Rectal smooth muscle tissue (tissue), 1 donor: ENCODE measurements at regions not wholly inside any gene's neighbourhood (a gene's known extent, or its start where the extent isn't known, plus 50 kb on each side); places are given as distances from the start of the nearest gene placed in this dataset.

ENCODE experiments used
- H3K27ac ChIP-seq: one replicate; pipeline ENCODE4 v1.7.0; 2013; ENCODE audit warnings: low read depth, low read length, inconsistent platforms
- H3K27me3 ChIP-seq: one replicate; pipeline ENCODE4 v1.7.0; 2013; ENCODE audit warnings: low read length; ENCODE audit not compliant: control insufficient read depth, insufficient read depth
- H3K36me3 ChIP-seq: one replicate; pipeline ENCODE4 v1.7.0; 2013; ENCODE audit warnings: low read length; ENCODE audit not compliant: control insufficient read depth, insufficient read depth
- H3K4me1 ChIP-seq: one replicate; pipeline ENCODE4 v1.7.0; 2013; ENCODE audit warnings: low read length; ENCODE audit not compliant: control insufficient read depth, insufficient read depth
- H3K4me3 ChIP-seq: one replicate; pipeline ENCODE4 v1.7.0; 2013; ENCODE audit warnings: low read length
- H3K9ac ChIP-seq: one replicate; pipeline ENCODE4 v1.7.0; 2013; ENCODE audit warnings: low read length

DNA sequence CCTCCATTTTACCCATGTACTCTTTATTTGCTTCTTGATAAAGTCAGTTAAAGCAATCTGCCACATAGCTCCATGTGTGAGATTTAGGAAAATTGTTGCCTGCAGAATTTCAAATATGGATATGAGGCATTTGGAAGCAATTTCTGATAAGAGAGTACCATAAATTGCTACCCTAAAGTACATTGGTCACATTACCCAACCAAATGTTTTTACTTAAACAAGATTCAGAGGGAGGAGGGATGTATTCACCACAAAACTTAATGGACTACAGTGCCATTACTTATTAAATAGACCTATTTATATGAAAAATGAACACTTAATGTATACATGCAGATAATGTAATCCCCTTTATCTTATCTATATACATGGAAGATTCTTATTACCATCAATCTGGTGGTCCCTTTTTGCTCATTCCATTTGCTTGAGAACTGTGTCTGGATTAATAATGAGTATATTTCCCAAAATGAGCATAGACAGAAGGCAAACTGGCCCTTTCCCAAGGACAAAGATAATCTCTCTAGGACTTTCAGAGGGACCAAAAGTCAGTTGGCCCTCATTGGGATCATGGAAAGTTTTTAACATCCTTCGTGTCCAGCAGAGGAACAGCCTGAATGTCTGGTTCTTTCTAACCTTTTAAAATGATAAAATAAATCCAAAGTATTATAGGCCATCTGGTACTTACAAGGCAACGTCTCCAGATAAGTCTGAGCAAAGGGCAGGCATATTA, 526.4 kb downstream of the CBLN4 start:
- H3K4me3 ChIP-seq: no peak overlapping the region
- no peaks in the 10 kb centered on the region for H3K27me3 ChIP-seq
- H3K36me3 ChIP-seq: no peaks in the 10 kb centered on the region
- H3K27ac ChIP-seq: no peak overlapping the region
- no peaks in the 10 kb centered on the region for H3K4me1 ChIP-seq
- no peak overlapping the region for H3K9ac ChIP-seq

DNA sequence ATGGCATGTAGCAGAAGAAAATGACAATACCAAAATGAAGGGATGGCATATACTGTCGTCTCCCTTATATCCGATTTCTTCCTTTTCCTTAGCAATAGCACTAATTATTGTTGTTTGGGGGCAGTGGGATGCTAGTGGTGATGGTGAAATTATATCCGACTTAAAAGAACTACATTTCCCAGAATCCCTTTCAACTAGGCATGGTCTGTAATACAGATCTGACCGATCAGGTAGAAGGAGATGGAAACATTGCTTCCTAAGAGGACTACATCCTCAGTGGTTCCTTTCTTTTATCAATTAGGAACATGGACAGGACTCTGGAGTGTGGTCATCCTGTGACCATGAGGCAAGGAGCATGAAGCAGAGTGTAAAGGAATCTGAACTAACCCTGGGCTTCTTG, 532.6 kb downstream of the CBLN4 start:
- Histone ChIP-seq H3K9ac (no peak overlapping the region), H3K4me3 (no peak overlapping the region), H3K27ac (no peak overlapping the region), H3K36me3 (no peaks in the 10 kb centered on the region), H3K27me3 (no peaks in the 10 kb centered on the region), H3K4me1 (no peaks in the 10 kb centered on the region)

- Histone ChIP-seq H3K27me3 (no peaks in the 10 kb centered on the region), H3K4me3 (no peak overlapping the region), H3K36me3 (no peaks in the 10 kb centered on the region), H3K4me1 (no peaks in the 10 kb centered on the region), H3K9ac (no peak overlapping the region), H3K27ac (no peak overlapping the region)
Observed at GRCh38 chr20:55471052-55472006, 534.0 kb downstream of the CBLN4 start.

DNA sequence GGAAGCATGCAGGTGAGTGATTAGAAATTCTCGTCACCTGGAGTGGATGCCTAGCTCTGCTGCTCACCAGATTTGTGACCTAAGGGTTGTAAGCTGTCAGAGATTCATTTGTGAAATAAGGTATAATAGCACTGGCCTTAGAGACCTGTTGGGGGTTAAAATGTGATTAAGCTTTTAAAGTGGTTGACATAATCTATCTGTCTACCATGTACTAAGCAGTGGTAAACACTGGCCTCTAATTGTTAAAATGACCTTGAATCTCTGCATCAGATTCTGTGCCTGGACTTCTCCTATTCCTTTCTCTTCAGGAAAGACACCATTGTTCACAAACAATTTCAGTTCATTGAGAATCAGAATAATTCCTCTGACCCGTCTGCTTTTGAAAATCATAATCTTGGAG, 536.2 kb downstream of the CBLN4 start:
- no peak overlapping the region for H3K9ac ChIP-seq

DNA sequence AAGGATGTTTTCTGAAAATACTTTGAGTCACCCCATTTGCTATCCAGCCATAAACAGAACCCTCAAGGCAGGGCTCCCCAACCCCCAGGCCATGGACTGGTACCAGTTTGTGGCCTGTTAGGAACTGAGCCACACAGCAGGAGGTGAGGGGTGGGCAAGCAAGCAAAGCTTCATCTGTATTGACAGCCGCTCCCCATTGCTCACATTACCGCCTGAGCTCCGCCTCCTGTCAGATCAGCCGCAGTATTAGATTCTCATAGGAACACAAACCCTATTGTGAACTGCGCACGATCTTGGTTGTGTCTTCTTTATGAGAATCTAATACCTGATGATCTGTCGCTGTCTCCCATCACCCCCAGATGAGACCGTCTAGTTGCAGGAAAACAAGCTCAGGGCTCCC, 543.8 kb downstream of the CBLN4 start:
- Histone ChIP-seq H3K9ac (no peak overlapping the region), H3K27me3 (no peaks in the 10 kb centered on the region), H3K4me3 (no peak overlapping the region), H3K4me1 (no peaks in the 10 kb centered on the region), H3K27ac (no peak overlapping the region), H3K36me3 (no peaks in the 10 kb centered on the region)

More for the DNA sequence above, 536.2 kb downstream of the CBLN4 start:
- no peaks in the 10 kb centered on the region for H3K27me3 ChIP-seq
- no peak overlapping the region for H3K4me3 ChIP-seq
- no peaks in the 10 kb centered on the region for H3K36me3 ChIP-seq
- no peaks in the 10 kb centered on the region for H3K4me1 ChIP-seq
- H3K27ac ChIP-seq: no peak overlapping the region

GRCh38 chr20:55456316-55456940, 548.9 kb downstream of the CBLN4 start:
- Histone ChIP-seq H3K36me3 (no peaks in the 10 kb centered on the region), H3K27ac (no peak overlapping the region), H3K9ac (no peak overlapping the region), H3K4me3 (no peak overlapping the region), H3K4me1 (no peaks in the 10 kb centered on the region), H3K27me3 (no peaks in the 10 kb centered on the region)

GRCh38 chr20:55449091-55449490, 556.2 kb downstream of the CBLN4 start:
- Histone ChIP-seq H3K9ac (no peak overlapping the region), H3K36me3 (no peaks in the 10 kb centered on the region), H3K4me3 (no peak overlapping the region), H3K4me1 (no peaks in the 10 kb centered on the region), H3K27ac (no peak overlapping the region), H3K27me3 (no peaks in the 10 kb centered on the region)

- H3K36me3 ChIP-seq: no peaks in the 10 kb centered on the region
- H3K27ac ChIP-seq: no peak overlapping the region
- H3K9ac ChIP-seq: no peak overlapping the region
- no peaks in the 10 kb centered on the region for H3K27me3 ChIP-seq
- H3K4me1 ChIP-seq: no peaks in the 10 kb centered on the region
- no peak overlapping the region for H3K4me3 ChIP-seq
Observed at GRCh38 chr20:55446301-55446700, 559.0 kb downstream of the CBLN4 start.

- no peaks in the 10 kb centered on the region for H3K36me3 ChIP-seq
- H3K27ac ChIP-seq: no peak overlapping the region
- no peaks in the 10 kb centered on the region for H3K27me3 ChIP-seq
- peaks cover 2% of the 10 kb centered on the region for H3K4me1 ChIP-seq
- H3K9ac ChIP-seq: no peak overlapping the region
- H3K4me3 ChIP-seq: no peak overlapping the region
Observed at GRCh38 chr20:55439070-55439469, 566.2 kb downstream of the CBLN4 start.

- H3K4me3 ChIP-seq: no peak overlapping the region
- H3K27me3 ChIP-seq: no peaks in the 10 kb centered on the region
- no peaks in the 10 kb centered on the region for H3K36me3 ChIP-seq
- H3K27ac ChIP-seq: no peak overlapping the region
- no peak overlapping the region for H3K9ac ChIP-seq
- H3K4me1 ChIP-seq: peaks cover 2% of the 10 kb centered on the region
Observed at GRCh38 chr20:55437798-55438415, 567.4 kb downstream of the CBLN4 start.

DNA sequence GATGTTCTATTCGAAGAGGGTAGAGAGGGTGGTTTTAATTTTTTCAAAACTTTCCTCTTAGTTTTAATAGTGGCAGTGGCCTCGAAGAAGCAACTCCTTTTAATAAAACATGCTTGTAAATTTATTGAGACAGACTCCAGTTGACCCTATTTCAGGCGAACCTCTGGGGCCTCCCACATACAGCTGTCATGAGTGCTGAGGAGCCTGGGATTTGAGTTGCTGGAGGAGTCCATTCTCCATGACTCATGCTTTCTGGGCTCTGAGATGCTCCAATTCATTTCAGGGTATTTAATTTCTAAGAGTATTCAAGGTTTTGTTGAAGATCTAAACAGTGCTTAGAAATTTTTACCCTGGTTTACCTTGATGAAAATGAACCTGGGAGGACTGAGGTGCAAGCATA, 580.4 kb downstream of the CBLN4 start:
- H3K4me1 ChIP-seq: no peaks in the 10 kb centered on the region
- H3K4me3 ChIP-seq: no peak overlapping the region
- no peak overlapping the region for H3K9ac ChIP-seq
- H3K27ac ChIP-seq: no peak overlapping the region
- H3K27me3 ChIP-seq: no peaks in the 10 kb centered on the region
- no peaks in the 10 kb centered on the region for H3K36me3 ChIP-seq

GRCh38 chr20:55424476-55424875, 580.8 kb downstream of the CBLN4 start:
- Histone ChIP-seq H3K9ac (no peak overlapping the region), H3K4me3 (no peak overlapping the region), H3K27ac (no peak overlapping the region), H3K36me3 (no peaks in the 10 kb centered on the region), H3K27me3 (no peaks in the 10 kb centered on the region), H3K4me1 (no peaks in the 10 kb centered on the region)
